Activated T-helper 2 cell treated with anti-CD3 and anti-CD28 coated beads, Interferon-gamma antibody, Interleukin-2, Interleukin-4, amounts not matched to agents 10 μg/mL and 5 μg/mL and 100 μg/mL, durations not matched to agents 14 hours and 24 hours and 36 hours (primary cell): ENCODE measurements at regions not wholly inside any gene's neighbourhood (a gene's known extent, or its start where the extent isn't known, plus 50 kb on each side); places are given as distances from the start of the nearest gene placed in this dataset.
"Not testable (repeated sequence)": the region's sequence is repeated elsewhere in the genome, so short reads cannot be mapped to it uniquely, and the experiment has no call there.

ENCODE experiments used
- DNase-seq: peaks from one replicate; pipeline ENCODE4 v3.0.0; 2021; ENCODE audit warnings: low spot score
- H3K27ac Mint-ChIP-seq: one replicate; pipeline ENCODE4 v1.8.0; 2021; ENCODE audit warnings: mixed read lengths
- H3K27me3 Mint-ChIP-seq: one replicate; pipeline ENCODE4 v1.8.0; 2021; ENCODE audit warnings: low read depth, mixed read lengths
- H3K36me3 Mint-ChIP-seq: one replicate; pipeline ENCODE4 v1.8.0; 2021; ENCODE audit warnings: low read depth, mixed read lengths
- H3K4me1 Mint-ChIP-seq: one replicate; pipeline ENCODE4 v1.8.0; 2021; ENCODE audit warnings: low read depth, mixed read lengths
- H3K4me3 Mint-ChIP-seq: one replicate; pipeline ENCODE4 v1.8.0; 2021; ENCODE audit warnings: low read depth, mild to moderate bottlenecking, moderate library complexity, mixed read lengths
- H3K9me3 Mint-ChIP-seq: one replicate; pipeline ENCODE4 v1.8.0; 2021; ENCODE audit warnings: mixed read lengths
- intact Hi-C: fragments of 100-400 bp; cut with micrococcal nuclease; formaldehyde crosslinking; loops from one replicate; pipeline ENCODE4 v1.15.1; 2023

GRCh38 chr5:92841604-92842155 lies 739.3 kb downstream of the NR2F1-AS1 start:
- Mint-ChIP-seq H3K4me3 (no peak overlapping the region), H3K27ac (no peak overlapping the region), H3K4me1 (no peaks in the 10 kb centered on the region), H3K27me3 (no peaks in the 10 kb centered on the region), H3K9me3 (peaks cover 5% of the 10 kb centered on the region), H3K36me3 (no peaks in the 10 kb centered on the region)
- no peak for DNase-seq
- intact Hi-C loops = no loop called here

- H3K4me1 Mint-ChIP-seq = no peaks in the 10 kb centered on the region
Observed at GRCh38 chr5:92838253-92838652, 742.8 kb downstream of the NR2F1-AS1 start.

GRCh38 chr5:92836855-92837755 lies 743.9 kb downstream of the NR2F1-AS1 start:
- no peaks in the 10 kb centered on the region for H3K36me3 Mint-ChIP-seq
- DNase-seq = no peak

More at GRCh38 chr5:92838253-92838652, 742.8 kb downstream of the NR2F1-AS1 start:
- DNase-seq = no peak
- H3K4me3 Mint-ChIP-seq = no peak overlapping the region
- H3K27me3 Mint-ChIP-seq = no peaks in the 10 kb centered on the region
- H3K9me3 Mint-ChIP-seq = peaks cover 9% of the 10 kb centered on the region
- no peak overlapping the region for H3K27ac Mint-ChIP-seq
- intact Hi-C loops = no loop called here
- H3K36me3 Mint-ChIP-seq = no peaks in the 10 kb centered on the region

GRCh38 chr5:92835712-92836111 lies 745.3 kb downstream of the NR2F1-AS1 start:
- H3K36me3 Mint-ChIP-seq = no peaks in the 10 kb centered on the region
- intact Hi-C loops = no loop called here
- no peaks in the 10 kb centered on the region for H3K27me3 Mint-ChIP-seq
- no peak for DNase-seq
- no peak overlapping the region for H3K27ac Mint-ChIP-seq
- no peaks in the 10 kb centered on the region for H3K4me1 Mint-ChIP-seq
- H3K4me3 Mint-ChIP-seq = no peak overlapping the region
- H3K9me3 Mint-ChIP-seq = peaks cover 4% of the 10 kb centered on the region

More at GRCh38 chr5:92836855-92837755, 743.9 kb downstream of the NR2F1-AS1 start:
- H3K4me3 Mint-ChIP-seq = no peak overlapping the region
- no peaks in the 10 kb centered on the region for H3K27me3 Mint-ChIP-seq
- H3K4me1 Mint-ChIP-seq = no peaks in the 10 kb centered on the region
- H3K9me3 Mint-ChIP-seq = peaks cover 9% of the 10 kb centered on the region
- intact Hi-C loops = no loop called here
- no peak overlapping the region for H3K27ac Mint-ChIP-seq

- H3K4me1 Mint-ChIP-seq, H3K27me3 Mint-ChIP-seq, H3K27ac Mint-ChIP-seq, H3K4me3 Mint-ChIP-seq, H3K9me3 Mint-ChIP-seq, H3K36me3 Mint-ChIP-seq, intact Hi-C loops, DNase-seq: not testable (repeated sequence)
Observed at GRCh38 chr5:92823551-92823950, 757.5 kb downstream of the NR2F1-AS1 start.

- H3K27me3 Mint-ChIP-seq = no peaks in the 10 kb centered on the region
- H3K4me1 Mint-ChIP-seq = no peaks in the 10 kb centered on the region
- intact Hi-C loops = no loop called here
- no peak overlapping the region for H3K4me3 Mint-ChIP-seq
- peaks cover 9% of the 10 kb centered on the region for H3K9me3 Mint-ChIP-seq
- DNase-seq = no peak
- H3K36me3 Mint-ChIP-seq = no peaks in the 10 kb centered on the region
- H3K27ac Mint-ChIP-seq = no peak overlapping the region
Observed at GRCh38 chr5:92822183-92822582, 758.8 kb downstream of the NR2F1-AS1 start.

- Mint-ChIP-seq H3K9me3 (no peaks in the 10 kb centered on the region), H3K4me3 (no peak overlapping the region), H3K27ac (no peak overlapping the region), H3K4me1 (no peaks in the 10 kb centered on the region), H3K27me3 (no peaks in the 10 kb centered on the region), H3K36me3 (no peaks in the 10 kb centered on the region)
- no peak for DNase-seq
- intact Hi-C loops = no loop called here
Observed at GRCh38 chr5:92809855-92810465, 771.1 kb downstream of the NR2F1-AS1 start.

GRCh38 chr5:92808474-92808873 lies 772.5 kb downstream of the NR2F1-AS1 start:
- Mint-ChIP-seq H3K27ac (no peak overlapping the region), H3K36me3 (no peaks in the 10 kb centered on the region), H3K4me3 (no peak overlapping the region), H3K27me3 (no peaks in the 10 kb centered on the region), H3K4me1 (no peaks in the 10 kb centered on the region), H3K9me3 (no peaks in the 10 kb centered on the region)
- intact Hi-C loops = no loop called here
- no peak for DNase-seq

GRCh38 chr5:92807085-92807484 lies 773.9 kb downstream of the NR2F1-AS1 start:
- H3K27me3 Mint-ChIP-seq = no peaks in the 10 kb centered on the region
- DNase-seq = no peak
- intact Hi-C loops = no loop called here
- H3K4me1 Mint-ChIP-seq = no peaks in the 10 kb centered on the region
- no peaks in the 10 kb centered on the region for H3K36me3 Mint-ChIP-seq
- no peak overlapping the region for H3K4me3 Mint-ChIP-seq
- no peak overlapping the region for H3K27ac Mint-ChIP-seq
- no peaks in the 10 kb centered on the region for H3K9me3 Mint-ChIP-seq

GRCh38 chr5:92805446-92805845 lies 775.6 kb downstream of the NR2F1-AS1 start:
- Mint-ChIP-seq H3K27ac (no peak overlapping the region), H3K27me3 (no peaks in the 10 kb centered on the region), H3K4me3 (no peak overlapping the region), H3K4me1 (no peaks in the 10 kb centered on the region), H3K36me3 (no peaks in the 10 kb centered on the region), H3K9me3 (no peaks in the 10 kb centered on the region)
- no peak for DNase-seq
- intact Hi-C loops = no loop called here

GRCh38 chr5:92801911-92802310 lies 779.1 kb downstream of the NR2F1-AS1 start:
- Mint-ChIP-seq H3K27ac (no peak overlapping the region), H3K27me3 (no peaks in the 10 kb centered on the region), H3K9me3 (peaks cover 3% of the 10 kb centered on the region), H3K36me3 (no peaks in the 10 kb centered on the region), H3K4me1 (no peaks in the 10 kb centered on the region), H3K4me3 (no peak overlapping the region)
- DNase-seq = no peak
- intact Hi-C loops = no loop called here

- H3K27me3 Mint-ChIP-seq = no peaks in the 10 kb centered on the region
- H3K4me1 Mint-ChIP-seq = no peaks in the 10 kb centered on the region
- H3K4me3 Mint-ChIP-seq = no peak overlapping the region
- no peak overlapping the region for H3K27ac Mint-ChIP-seq
- DNase-seq = no peak
- peaks cover 13% of the 10 kb centered on the region for H3K9me3 Mint-ChIP-seq
- intact Hi-C loops = no loop called here
- H3K36me3 Mint-ChIP-seq = no peaks in the 10 kb centered on the region
Observed at GRCh38 chr5:92800365-92800764, 780.7 kb downstream of the NR2F1-AS1 start.

- no peak overlapping the region for H3K4me3 Mint-ChIP-seq
- DNase-seq = no peak
- H3K27ac Mint-ChIP-seq = no peak overlapping the region
- intact Hi-C loops = no loop called here
- no peaks in the 10 kb centered on the region for H3K36me3 Mint-ChIP-seq
- H3K27me3 Mint-ChIP-seq = no peaks in the 10 kb centered on the region
- H3K4me1 Mint-ChIP-seq = no peaks in the 10 kb centered on the region
- H3K9me3 Mint-ChIP-seq = peaks cover 39% of the 10 kb centered on the region
Observed at GRCh38 chr5:92795633-92796032, 785.4 kb downstream of the NR2F1-AS1 start.
